Panc1 (cell line): ENCODE measurements at regions not wholly inside any gene's neighbourhood (a gene's known extent, or its start where the extent isn't known, plus 50 kb on each side); places are given as distances from the start of the nearest gene placed in this dataset.
"Not testable (repeated sequence)": the region's sequence is repeated elsewhere in the genome, so short reads cannot be mapped to it uniquely, and the experiment has no call there.

Experiments
- ATAC-seq: fragments of 200-7000 bp; cut with Tn5 transposase; 2 replicates; pipeline ENCODE4 v1.9.1; 2020; ENCODE audit warnings: mild to moderate bottlenecking, moderate library complexity
- BruUV-seq: library from RNA; stranded (reverse); fragments of 400-500 nt; replicated peaks from 2 replicates; lab custom pipeline; 2021; lab: Mats Ljungman, UMichigan
- CTCF ChIA-PET: fragments of 300-600 bp; sonication (Branson Sonifier 250); formaldehyde crosslinking; loops from one replicate; lab custom pipeline; 2022; ENCODE audit warnings: antibody characterized with exemption; lab: Charles Lee
- POLR2A ChIA-PET: fragments of 300-600 bp; sonication (Branson Sonifier 250); formaldehyde crosslinking; loops from one replicate; lab custom pipeline; 2022; ENCODE audit warnings: antibody characterized with exemption; lab: Charles Lee
- DNase-seq: peaks from one replicate; pipeline ENCODE4 v3.0.0-alpha.2; 2010; ENCODE audit warnings: low read depth, low spot score
- H3K27ac ChIP-seq: 2 replicates; pipeline ENCODE4 v1.5.1; 2011; ENCODE audit warnings: mild to moderate bottlenecking, low read length, inconsistent platforms
- H3K27me3 ChIP-seq: fragments of 200-500 bp; sonication (Bioruptor generic); 2 replicates; pipeline ENCODE4 v1.6.0; 2014; ENCODE audit warnings: low read length, inconsistent platforms; ENCODE audit not compliant: control insufficient read depth, insufficient read depth
- H3K36me3 ChIP-seq: fragments of 200-500 bp; sonication (Bioruptor generic); 2 replicates; pipeline ENCODE4 v1.5.1; 2014; ENCODE audit warnings: inconsistent platforms, mild to moderate bottlenecking, low read length, moderate library complexity; ENCODE audit not compliant: control insufficient read depth, insufficient read depth
- H3K4me1 ChIP-seq: 2 replicates; pipeline ENCODE4 v1.5.1; 2011; ENCODE audit warnings: inconsistent platforms, mild to moderate bottlenecking, low read length, moderate library complexity; ENCODE audit not compliant: control insufficient read depth, insufficient read depth
- H3K4me3 ChIP-seq, 2 experiments: 2 replicates each; pipeline ENCODE4 v1.5.1; 2011 to 2012; ENCODE audit warnings: low read depth in 2 of 2, low read length in 2 of 2, mild to moderate bottlenecking in 2 of 2, inconsistent platforms in 1 of 2, moderate library complexity in 1 of 2
- H3K9me3 ChIP-seq: fragments of 200-500 bp; sonication (Bioruptor generic); 2 replicates; pipeline ENCODE4 v1.5.1; 2014; ENCODE audit warnings: low read depth, mild to moderate bottlenecking, inconsistent platforms, low read length, moderate library complexity; ENCODE audit not compliant: control insufficient read depth, insufficient read depth
- CTCF ChIP-seq: fragments of 450-650 bp; IDR thresholded peaks from 2 replicates; pipeline ENCODE4 v1.5.1; 2017; ENCODE audit warnings: mild to moderate bottlenecking
- POLR2AphosphoS5 ChIP-seq: IDR thresholded peaks from 2 replicates; pipeline ENCODE4 v1.6.1; 2012; ENCODE audit warnings: mild to moderate bottlenecking, low read depth, low read length, moderate library complexity
- REST ChIP-seq, 2 experiments: IDR thresholded peaks; 2 replicates each; pipeline ENCODE4 v1.6.1; 2011 to 2012; ENCODE audit warnings: low read depth in 2 of 2, control low read depth in 1 of 2, low read length in 1 of 2, mild to moderate bottlenecking in 1 of 2, moderate library complexity in 1 of 2; ENCODE audit not compliant: insufficient read depth in 1 of 2
- SIN3A ChIP-seq: IDR thresholded peaks from 2 replicates; pipeline ENCODE4 v1.6.1; 2012; ENCODE audit warnings: low read depth, mild to moderate bottlenecking, low read length, moderate library complexity, borderline replicate concordance; ENCODE audit not compliant: insufficient read depth
- TCF7L2 ChIP-seq: IDR thresholded peaks from 2 replicates; pipeline ENCODE4 v1.6.1; 2011; ENCODE audit warnings: mild to moderate bottlenecking, low read depth, low read length, inconsistent platforms
- in situ Hi-C: cut with HindIII; loops from 2 replicates; pipeline ENCODE4 v1.10.0; 2016; ENCODE audit warnings: low sequenced_read_pairs, low pct_unique_long_range_greater_than_20kb
- intact Hi-C: fragments of 100-400 bp; cut with micrococcal nuclease; formaldehyde crosslinking; loops from one replicate; pipeline ENCODE4 v1.10.0; 2022; ENCODE audit not compliant: unreplicated experiment

- in situ Hi-C loops, H3K4me1 ChIP-seq, BruUV-seq, ATAC-seq, H3K4me3 ChIP-seq, CTCF ChIA-PET, intact Hi-C loops, DNase-seq, H3K36me3 ChIP-seq, POLR2A ChIA-PET, H3K27me3 ChIP-seq, H3K9me3 ChIP-seq, H3K27ac ChIP-seq: not testable (repeated sequence)
Observed at GRCh38 chr2:161502279-161502678, 86.2 kb downstream of the TBR1 start.

- DNase-seq, ATAC-seq, POLR2A ChIA-PET, intact Hi-C loops, H3K36me3 ChIP-seq, CTCF ChIA-PET, BruUV-seq, H3K27ac ChIP-seq, H3K9me3 ChIP-seq, in situ Hi-C loops, H3K4me1 ChIP-seq, H3K4me3 ChIP-seq, H3K27me3 ChIP-seq: not testable (repeated sequence)
Observed at GRCh38 chr2:161504628-161505289, 88.7 kb downstream of the TBR1 start.

GRCh38 chr2:161505466-161505865 lies 89.4 kb downstream of the TBR1 start:
- intact Hi-C loops, CTCF ChIA-PET, POLR2A ChIA-PET, H3K27me3 ChIP-seq, in situ Hi-C loops, H3K36me3 ChIP-seq, DNase-seq, ATAC-seq, BruUV-seq, H3K9me3 ChIP-seq, H3K4me3 ChIP-seq, H3K27ac ChIP-seq, H3K4me1 ChIP-seq: not testable (repeated sequence)

GRCh38 chr2:161513295-161514032 lies 97.4 kb downstream of the TBR1 start:
- DNase-seq, POLR2A ChIA-PET, BruUV-seq, H3K9me3 ChIP-seq, H3K27me3 ChIP-seq, ATAC-seq, H3K4me1 ChIP-seq, H3K27ac ChIP-seq, intact Hi-C loops, in situ Hi-C loops, H3K36me3 ChIP-seq, CTCF ChIA-PET, H3K4me3 ChIP-seq: not testable (repeated sequence)

- no TSS peak for BruUV-seq
Observed at GRCh38 chr2:161522796-161523195, 101.4 kb upstream of the SLC4A10 start.

More at GRCh38 chr2:161522796-161523195, 101.4 kb upstream of the SLC4A10 start:
- Histone ChIP-seq H3K4me3 (no peak overlapping the region), H3K27ac (no peak overlapping the region), H3K9me3 (no peaks in the 10 kb centered on the region), H3K4me1 (no peaks in the 10 kb centered on the region), H3K27me3 (no peaks in the 10 kb centered on the region), H3K36me3 (no peaks in the 10 kb centered on the region)
- POLR2A ChIA-PET = no interaction called here
- no peak for TF ChIP-seq TCF7L2
- TF ChIP-seq CTCF = no peak
- no peak for TF ChIP-seq POLR2AphosphoS5
- TF ChIP-seq SIN3A = no peak
- no peak for TF ChIP-seq REST (IDR thresholded peaks at IDR 0.05; ENCODE audit: insufficient read depth in 1 of 2, low read depth in 2 of 2, low read length in 1 of 2)
- DNase-seq = no peak
- no peak for ATAC-seq
- CTCF ChIA-PET = no interaction called here
- in situ Hi-C loops = no loop called here
- intact Hi-C loops = no loop called here
